GM19025 (cell line): ENCODE measurements at regions not wholly inside any gene's neighbourhood (a gene's known extent, or its start where the extent isn't known, plus 50 kb on each side); places are given as distances from the start of the nearest gene placed in this dataset.

ENCODE experiments used
- ATAC-seq: cut with Tn5 transposase; IDR thresholded peaks from one replicate; pipeline ENCODE4 v1.9.1; 2021; ENCODE audit warnings: mild to moderate bottlenecking, low read depth, moderate library complexity; ENCODE audit not compliant: unreplicated experiment

DNA sequence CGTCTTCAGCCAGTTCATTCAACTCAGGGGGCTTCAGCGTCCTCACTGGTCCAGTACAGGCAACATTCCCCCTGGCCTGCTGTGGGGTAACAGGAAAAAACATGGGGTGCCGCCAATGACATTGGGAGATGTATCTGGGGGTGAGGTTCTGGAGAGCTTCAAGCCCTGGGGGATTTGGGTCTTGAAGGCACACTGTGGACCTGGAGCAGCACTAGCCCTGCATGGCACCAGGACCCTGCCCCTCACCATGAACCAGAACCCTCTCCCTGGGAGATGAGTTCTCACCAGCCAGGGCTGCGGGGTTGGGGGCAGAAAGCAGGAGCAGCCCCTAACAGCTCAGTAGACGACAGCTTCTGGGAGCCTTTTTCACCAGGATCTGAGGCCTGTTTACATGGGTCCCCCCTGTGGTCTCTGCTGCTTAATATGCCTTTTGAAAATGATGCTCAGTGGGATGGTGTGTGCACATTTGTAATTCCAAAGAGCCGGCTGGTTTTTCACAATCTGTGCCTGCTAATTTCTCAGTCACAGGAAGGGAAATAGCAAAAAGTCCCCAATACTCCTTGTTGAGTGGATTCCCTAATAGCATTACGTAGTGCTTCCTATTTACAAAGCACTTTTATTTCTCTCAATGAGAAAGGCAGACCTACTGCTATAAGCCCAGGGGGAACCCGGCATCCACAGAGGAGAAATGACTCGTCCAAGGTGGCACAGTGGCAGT, 509.5 kb downstream of the RPS24 start:
- no peak for ATAC-seq

DNA sequence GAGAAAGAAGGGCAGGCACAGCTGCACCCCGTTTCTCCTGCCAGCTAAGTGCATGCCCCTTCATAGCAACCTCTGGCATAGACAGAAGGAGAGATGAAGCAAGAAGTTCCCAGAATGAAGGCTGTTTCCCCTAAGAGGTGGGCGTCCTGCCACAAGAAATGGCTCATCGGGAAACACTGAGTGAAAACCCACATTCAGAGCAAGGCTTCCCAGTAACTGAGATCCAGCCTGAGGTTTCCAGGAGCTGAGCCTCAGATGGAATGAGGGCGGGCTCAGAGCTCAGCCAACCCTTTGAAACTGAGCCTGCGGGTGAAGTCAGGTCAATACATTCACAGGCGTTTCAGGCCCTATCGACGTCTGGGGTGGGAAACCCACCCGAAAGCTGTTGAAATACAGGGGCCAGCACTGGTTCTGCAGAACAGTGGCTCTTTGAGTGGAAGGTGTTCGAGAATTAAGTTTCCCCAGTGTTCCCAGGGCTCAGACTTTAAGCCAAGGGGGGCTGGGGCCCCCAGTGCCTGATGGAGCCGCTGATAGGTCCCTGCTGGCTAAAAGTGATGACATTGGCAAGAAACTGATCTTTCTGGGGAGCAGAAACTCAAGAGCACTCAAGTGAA, 510.2 kb downstream of the RPS24 start:
- ATAC-seq, result no peak

DNA sequence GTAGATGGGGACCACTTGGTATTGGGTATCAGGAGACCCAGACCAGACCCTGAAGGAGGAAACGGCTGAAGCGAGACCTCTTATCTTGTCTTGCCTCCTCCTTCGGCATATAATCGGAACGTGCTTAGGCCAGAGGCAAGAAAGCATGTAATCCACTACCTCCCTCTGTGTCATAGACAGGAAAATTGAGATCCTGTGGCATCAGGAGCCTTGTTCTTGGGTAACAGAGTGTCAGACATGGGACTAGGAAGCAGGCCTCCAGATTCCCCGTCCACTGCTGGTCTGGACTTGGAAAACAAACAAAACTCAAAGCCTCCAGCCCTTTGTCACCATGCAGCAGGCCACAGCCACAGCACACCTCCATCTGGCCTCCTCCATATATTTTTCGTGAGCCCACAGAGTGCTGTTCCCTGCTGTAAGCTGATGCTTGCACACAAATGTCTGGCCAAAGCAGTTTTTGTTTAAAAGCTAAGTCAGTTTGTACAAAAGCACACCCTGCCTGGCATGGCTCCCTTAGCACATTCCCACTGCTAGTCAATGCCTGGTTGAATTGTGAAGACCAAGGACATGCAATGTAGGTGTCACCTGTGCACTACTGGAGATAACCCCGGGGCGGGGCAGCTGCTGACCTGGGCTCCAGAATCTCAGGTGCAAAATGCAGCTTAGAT, 510.9 kb downstream of the RPS24 start:
- no peak for ATAC-seq

DNA sequence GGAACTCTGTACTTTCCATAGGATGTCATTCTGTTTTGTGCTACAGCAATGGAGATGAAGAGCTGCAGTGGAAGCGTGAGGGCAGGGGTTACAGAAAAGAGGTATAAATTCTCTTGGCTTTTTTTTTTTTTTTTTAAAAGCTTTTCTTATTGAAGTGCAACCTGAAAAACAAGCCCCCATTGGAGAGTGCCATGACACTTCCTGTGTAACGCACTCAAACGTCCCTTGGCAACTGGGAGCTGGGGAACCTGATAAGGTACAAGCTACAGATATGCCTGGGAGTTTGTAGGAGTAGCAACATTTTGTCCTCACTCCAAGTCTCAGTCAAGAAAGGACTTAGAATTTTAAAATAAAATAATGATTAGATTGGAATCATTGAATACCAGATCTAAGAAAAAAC, 512.1 kb downstream of the RPS24 start:
- no peak for ATAC-seq

DNA sequence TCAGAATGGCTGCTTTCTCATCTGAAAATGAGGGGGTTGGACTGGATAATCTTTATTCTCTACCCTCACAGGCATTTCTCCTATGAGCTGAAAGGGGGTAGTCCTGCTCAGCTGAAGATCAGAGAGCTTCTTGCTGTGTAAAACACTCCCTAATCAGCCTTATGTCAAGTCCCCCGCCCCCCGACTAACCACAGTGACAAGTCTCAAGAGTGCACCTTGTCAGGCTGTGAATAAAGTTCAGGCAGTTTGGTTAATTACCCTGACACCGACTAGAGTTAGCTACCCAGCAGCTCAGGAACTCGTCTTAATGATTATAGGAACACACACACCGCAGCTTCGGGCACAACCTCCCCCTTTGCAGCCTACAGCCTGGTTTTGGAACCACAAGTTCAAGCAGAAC, 513.7 kb downstream of the RPS24 start:
- ATAC-seq, result no peak

DNA sequence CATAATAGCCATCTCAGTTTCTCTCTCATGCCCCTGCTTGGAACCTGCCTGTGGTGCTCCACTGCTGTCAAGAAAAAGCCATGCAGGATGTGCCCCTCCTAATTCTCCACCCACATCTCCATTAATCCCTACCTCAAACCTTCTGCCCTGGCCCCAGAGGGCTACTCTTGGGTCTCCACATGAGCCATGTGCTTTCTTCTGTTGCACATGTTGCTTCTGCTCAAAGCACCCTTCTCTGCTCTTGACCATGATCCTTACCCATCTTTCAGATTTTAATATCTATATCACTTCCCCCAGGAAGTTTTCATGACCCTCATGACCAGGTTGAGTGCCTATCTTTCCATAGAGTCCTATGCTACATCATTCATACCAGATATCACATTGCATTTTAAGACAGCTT, 514.2 kb downstream of the RPS24 start:
- no peak for ATAC-seq

DNA sequence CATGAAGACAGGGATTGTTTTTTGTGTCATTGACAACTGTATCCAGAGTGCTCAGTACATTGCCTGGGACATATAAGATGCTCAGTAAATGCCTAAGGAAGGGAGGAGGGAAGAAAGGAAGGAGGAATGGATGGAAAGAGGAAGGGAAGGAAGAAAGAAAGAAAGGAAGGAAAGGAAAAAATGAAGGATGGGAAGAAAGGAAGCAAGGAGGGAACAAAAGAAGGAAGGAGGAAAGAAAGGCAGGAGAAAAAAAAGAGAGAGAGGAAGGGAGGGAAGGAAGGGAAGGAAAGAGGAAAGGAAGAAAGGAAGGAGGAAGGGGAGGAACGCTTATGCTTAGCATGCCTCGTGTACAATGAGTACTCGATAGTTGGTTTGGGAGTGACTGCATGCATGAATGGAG, 514.7 kb downstream of the RPS24 start:
- ATAC-seq, result no peak

DNA sequence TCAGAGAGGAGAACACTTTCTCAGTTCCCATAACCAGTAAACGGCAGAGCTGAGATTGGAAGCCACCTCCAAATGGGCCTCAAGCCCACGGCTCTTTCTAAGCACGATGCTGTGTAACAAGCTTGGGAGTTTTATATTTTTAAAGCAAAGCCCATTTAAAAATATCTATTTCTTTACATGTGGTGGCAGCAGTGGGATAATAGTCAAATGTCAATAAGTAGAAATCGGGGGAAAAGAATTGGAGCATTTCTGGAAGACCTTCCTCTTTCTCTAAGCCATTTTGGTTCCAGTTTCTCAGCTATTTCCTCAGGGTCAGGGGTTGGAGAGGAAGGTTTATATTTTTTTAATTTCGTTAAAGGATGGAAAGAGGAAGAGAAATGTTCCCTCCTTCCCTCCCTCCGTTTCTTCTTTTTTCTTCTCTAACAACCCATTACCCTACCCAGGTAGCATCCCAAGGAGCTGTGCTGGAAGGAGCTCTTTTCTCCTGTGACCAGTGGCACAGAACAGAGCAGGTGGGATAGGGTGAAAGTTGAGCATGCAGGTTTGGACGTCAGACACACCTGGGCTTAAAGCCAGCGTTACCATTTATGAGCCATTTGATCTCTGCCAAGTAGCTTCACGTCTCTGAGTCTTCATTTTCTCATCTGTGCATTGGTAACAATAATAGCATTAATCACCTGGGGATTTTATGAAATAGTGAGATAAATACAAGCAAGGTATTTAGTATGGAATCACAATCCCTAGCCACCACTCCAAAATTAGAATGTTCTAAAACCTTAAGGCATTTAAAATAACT, 515.7 kb downstream of the RPS24 start:
- no peak for ATAC-seq

DNA sequence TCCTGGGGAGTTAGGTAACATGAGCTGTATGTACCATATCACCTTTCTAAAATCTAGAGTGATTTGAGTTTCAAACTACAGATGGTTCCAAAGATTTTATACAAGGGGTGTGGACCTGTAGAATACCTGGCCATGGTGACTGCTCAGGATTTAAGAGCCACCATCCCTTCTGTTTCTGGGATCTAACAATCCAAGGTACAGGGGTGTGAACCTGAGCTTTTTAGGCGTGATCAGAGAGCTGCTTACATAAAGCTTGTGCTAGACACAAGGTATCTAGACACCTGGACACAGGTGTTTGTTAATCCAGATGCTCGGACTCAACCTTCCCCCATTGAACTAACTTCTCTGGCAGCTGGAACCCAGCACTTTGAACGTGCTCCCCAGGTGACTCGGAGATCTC, 516.4 kb downstream of the RPS24 start:
- no peak for ATAC-seq

DNA sequence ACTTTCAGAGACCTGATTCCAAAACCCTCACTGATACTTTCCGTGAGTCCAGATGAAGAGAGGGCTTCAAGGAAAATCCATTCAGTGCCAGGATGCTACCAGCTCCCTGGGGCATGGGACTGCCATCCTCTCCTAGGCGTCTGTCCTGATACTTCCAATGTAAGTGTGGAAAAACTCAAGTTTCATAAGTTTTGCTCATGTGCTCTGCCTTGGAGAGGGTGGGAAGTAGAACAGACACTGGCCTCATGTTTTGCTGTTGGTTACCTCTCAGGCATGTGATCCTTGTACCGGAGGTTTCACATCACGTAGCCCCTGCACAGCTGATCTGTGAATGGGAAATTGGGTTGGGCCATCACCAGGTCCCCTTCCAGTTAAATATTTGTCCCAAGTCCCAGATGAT, 517.1 kb downstream of the RPS24 start:
- no peak for ATAC-seq

DNA sequence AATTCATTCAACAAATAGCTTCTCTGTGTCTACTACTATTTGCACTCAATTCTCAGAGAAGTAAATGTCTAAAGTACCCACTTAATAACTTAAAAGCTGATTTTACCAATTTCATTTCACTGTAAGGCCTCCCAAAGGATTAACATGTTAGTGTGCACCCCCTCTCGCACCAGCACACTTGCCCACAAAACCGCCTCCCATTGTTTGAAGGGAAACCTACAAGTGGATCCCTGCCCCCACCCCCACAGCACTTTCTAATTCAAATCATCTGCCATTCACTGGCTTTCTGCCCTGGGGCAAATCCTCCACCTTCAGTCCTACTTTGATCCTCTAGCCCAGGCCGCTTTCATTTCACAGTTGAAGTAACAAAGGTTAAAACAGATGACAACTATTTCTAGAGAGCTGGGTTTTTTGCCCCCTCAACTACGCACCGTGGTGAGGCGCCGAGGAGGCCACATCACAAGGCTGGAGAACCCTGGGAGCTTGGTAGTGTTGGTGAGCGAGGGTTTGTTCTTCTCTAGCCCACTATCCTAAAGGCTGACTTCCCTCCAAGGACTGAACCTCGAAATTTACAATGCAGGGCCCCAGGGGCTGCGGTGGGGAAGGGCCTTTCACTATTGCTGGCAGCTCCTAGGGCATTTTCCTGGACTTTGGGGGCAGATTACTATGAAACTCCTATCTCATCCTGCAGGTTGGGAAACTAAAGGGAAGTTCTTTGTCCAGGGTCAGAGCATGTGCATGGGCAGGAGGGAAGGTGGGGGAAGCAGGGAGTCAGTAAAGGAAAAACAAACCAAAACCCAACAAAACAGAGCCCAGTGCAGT, 517.4 kb upstream of the ZMIZ1 start:
- no peak for ATAC-seq

DNA sequence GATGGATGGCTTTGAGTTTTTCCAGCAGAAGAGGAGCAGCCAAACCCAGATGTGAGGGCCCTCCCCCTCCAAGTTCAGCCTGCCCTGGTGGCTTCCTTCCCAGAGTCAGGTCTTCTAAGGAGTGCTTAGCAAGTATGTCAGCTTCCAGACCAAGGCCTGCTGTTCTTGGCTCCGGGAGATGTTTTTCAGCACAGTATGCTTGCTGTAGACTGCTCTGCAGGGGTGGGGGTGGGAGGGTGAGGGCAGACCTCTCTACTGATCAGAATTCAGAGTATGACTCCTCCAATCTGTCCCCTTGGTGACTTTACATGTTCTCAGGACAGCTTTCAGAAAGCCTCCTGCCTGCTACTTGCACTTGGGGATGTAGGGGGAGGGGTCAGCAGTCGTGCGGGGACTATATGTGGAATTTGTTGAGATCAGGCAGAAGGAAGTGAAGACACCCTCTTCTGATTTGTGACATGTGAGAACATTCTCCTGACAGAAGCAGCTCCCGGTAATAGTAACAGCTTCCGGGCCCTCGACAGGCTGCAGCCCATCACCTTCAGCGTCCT, 516.4 kb upstream of the ZMIZ1 start:
- ATAC-seq, result no peak

DNA sequence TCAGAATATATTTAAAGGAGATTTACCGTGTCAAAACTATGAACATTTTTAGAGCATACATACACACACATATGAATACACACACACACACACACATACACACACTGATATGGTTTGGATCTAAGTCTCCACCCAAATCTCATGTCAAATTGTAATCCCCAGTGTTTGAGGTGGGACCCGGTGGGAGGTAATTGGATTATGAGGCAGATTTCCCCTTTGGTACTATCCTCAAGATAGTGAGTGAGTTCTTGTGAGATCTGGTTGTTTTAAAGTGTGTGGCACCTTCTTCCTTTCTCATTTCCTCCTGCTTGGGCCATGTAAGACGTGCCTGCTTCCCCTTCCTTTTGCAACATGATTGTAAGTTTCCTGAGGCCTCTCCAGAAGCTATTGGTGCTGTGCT, 515.0 kb upstream of the ZMIZ1 start:
- no peak for ATAC-seq

DNA sequence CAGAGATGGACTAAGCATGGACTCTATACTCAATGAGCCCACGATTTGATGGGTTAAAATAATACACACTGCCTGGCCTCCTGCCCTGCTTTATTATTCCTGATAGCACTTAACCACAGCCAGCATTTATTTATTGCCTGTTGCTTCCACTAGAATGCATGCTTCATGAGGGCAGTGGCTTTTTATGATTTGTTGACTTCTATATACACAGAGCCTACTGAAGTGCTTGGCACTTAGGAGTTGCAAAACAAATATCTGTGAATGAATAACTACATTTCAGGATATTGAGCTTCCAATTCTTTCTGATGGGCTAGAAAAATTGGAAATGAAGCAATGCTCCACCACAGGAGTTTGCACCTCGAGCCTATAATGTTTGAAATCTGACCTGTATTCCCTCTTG, 513.6 kb upstream of the ZMIZ1 start:
- ATAC-seq, result no peak

DNA sequence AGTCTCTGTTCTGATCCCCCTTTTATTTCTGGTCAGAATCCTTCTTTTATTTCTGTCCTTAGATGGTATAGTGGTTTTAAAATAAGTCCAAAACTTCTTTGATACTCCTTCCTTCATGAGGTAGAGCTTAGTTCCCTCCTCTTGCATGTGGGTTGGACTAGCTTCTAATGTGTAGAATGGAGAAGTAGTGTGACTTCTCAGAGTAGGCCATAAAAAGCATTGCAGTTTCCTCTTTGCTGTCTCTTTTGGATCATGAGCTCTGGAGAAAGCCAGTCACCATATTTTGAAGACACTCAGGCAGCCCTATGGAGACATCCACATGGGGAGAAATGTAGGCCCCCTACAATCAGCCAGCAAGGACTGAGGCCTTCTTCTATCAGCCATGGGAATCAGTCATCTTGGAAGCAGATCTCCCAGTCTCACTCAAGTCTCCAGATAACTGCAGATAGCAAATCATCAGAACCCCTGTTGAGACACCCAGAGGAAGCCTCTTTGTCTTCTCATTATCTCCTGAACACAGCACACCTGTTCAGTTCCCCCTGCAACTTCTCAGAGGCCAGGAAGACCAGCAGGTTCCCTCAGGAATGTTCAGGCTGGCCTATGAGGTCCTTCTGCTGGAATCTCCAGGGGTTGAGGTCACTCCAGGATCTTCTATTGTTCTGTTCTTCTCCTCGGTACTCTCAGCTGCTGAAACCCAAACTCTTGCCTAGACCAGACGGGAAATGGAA, 511.9 kb upstream of the ZMIZ1 start:
- no peak for ATAC-seq

DNA sequence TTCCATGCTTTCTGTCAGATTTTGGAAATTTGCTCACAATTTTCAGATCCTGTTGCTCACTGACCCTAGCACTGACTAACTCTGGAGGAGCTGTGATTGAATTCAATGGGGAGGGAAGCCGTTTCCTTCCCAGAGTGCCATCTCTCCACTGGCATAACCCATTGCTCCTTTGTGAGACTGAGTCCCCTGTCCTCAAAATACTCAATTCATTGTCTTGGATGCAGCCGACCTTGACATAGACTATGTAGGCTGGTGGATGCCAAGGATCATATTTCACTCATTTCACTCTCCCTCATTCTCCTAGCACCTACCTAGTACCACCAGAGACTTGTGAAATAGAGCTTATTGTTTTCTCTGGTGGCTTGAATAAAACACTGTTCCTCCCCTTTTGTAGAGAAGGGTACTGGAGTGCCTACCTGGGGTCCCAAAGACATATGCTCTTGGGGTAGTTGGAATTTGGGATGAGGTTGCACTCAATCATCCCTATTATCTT, 511.3 kb upstream of the ZMIZ1 start:
- no peak for ATAC-seq

DNA sequence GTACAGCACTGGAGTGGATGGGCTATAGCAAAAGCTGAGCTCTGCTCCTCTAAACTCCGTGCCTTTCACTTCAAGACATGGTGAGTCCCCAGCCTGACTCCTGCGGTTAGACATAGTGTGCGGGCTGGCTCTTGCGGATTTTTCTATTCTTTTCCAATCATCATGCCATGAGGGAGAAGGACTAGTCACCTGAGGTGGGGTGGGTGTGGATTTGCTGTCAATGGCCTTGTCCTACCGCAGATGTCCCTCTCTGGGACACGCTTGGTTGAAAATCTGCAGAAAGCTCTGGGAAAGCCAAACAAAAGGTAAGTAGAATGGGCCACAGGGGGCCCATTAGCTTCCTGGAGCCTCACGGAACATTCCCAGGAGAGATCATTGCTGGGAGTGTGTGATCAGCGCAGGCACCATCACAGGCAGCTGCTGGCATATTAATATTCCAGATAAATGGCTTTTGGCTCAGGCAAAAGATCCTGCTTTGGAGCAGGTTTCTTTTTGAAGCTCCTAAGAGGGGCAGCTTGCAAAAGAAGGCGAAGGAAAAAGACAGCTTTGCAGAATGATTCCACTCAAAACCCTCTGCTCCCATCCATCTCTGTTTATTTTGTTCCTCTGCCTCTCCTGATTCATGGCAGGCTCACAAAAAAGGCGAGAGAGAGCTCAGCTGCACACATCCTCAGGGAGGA, 509.0 kb upstream of the ZMIZ1 start:
- no peak for ATAC-seq

DNA sequence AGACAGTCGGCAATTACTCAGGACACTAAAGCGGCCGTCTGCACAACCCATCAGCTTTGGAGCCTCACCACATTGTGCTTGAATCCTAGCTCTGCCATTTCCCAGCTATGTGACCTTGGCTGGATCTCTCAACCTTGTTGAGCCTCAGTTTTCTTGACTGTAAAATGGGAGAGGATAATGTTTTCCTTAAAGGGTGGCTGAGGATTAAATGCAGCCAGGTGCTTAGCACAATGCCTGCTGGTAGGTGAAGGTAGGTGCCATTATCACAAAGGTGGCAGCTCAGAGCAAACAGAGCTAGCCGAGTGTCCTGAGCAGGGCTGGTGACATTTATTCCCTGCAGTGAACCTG, 508.5 kb upstream of the ZMIZ1 start:
- ATAC-seq, result no peak

DNA sequence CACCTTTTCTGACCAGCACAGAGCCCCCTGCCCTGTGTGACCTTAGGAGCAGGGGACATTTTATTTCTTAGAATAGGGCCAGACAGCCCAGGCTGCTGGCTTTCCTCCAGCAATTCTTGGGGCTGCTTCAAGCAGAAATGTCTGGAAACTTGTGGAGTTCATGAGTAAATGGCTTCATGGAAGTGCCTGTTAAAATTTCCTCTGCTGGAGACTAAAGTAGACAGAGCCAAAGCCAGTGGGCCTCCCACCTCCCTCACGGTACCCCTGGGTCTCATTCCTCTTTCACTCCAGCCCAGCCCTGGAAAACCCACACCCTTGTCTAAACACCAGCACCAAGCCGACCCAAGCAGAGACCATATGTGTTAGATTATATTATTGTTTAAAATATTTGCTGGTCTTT, 505.5 kb upstream of the ZMIZ1 start:
- ATAC-seq, result no peak
